SK-N-SH (cell line): ENCODE measurements at regions not wholly inside any gene's neighbourhood (a gene's known extent, or its start where the extent isn't known, plus 50 kb on each side); places are given as distances from the start of the nearest gene placed in this dataset.

Experiments used
- GATA2 ChIP-seq: sonication (generic); formaldehyde crosslinking; IDR thresholded peaks from 2 replicates; pipeline ENCODE4 v1.5.0; 2020; ENCODE audit warnings: mild to moderate bottlenecking, missing genetic modification reagents
- POLR2AphosphoS5 ChIP-seq: IDR thresholded peaks from 2 replicates; pipeline ENCODE4 v1.6.1; 2012; ENCODE audit warnings: low read depth, low read length
- RCOR1 ChIP-seq: fragments of 150-350 bp; IDR thresholded peaks from 2 replicates; pipeline ENCODE4 v1.6.1; 2017; ENCODE audit warnings: antibody characterized with exemption, low read length
- RFX5 ChIP-seq: IDR thresholded peaks from 2 replicates; pipeline ENCODE4 v1.6.1; 2012; ENCODE audit warnings: mild to moderate bottlenecking, improper control_type of control experiment, low read length
- TAF1 ChIP-seq: IDR thresholded peaks from 2 replicates; pipeline ENCODE4 v1.6.1; 2012; ENCODE audit warnings: low read depth, mild to moderate bottlenecking, low read length, moderate library complexity, borderline replicate concordance
- YY1 ChIP-seq: IDR thresholded peaks from 2 replicates; pipeline ENCODE4 v1.4.0; 2012; ENCODE audit warnings: low read depth, mild to moderate bottlenecking
- TF ChIP-seq, protein P1 (sequence below): fragments of 200-600 bp; sonication (generic); IDR thresholded peaks from 2 replicates; pipeline ENCODE4 v1.6.1; 2017; ENCODE audit warnings: antibody characterized with exemption, mild to moderate bottlenecking, moderate library complexity
- TF ChIP-seq, protein P2 (sequence below): fragments of 150-350 bp; IDR thresholded peaks from 2 replicates; pipeline ENCODE4 v1.6.1; 2016; ENCODE audit warnings: mild to moderate bottlenecking, low read depth, low read length

- no peak for TF ChIP-seq POLR2AphosphoS5
- TF ChIP-seq, protein P1, sequence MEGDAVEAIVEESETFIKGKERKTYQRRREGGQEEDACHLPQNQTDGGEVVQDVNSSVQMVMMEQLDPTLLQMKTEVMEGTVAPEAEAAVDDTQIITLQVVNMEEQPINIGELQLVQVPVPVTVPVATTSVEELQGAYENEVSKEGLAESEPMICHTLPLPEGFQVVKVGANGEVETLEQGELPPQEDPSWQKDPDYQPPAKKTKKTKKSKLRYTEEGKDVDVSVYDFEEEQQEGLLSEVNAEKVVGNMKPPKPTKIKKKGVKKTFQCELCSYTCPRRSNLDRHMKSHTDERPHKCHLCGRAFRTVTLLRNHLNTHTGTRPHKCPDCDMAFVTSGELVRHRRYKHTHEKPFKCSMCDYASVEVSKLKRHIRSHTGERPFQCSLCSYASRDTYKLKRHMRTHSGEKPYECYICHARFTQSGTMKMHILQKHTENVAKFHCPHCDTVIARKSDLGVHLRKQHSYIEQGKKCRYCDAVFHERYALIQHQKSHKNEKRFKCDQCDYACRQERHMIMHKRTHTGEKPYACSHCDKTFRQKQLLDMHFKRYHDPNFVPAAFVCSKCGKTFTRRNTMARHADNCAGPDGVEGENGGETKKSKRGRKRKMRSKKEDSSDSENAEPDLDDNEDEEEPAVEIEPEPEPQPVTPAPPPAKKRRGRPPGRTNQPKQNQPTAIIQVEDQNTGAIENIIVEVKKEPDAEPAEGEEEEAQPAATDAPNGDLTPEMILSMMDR = no peak
- no peak for TF ChIP-seq RCOR1
- TF ChIP-seq RFX5 = no peak
- TF ChIP-seq TAF1 = no peak
- no peak for TF ChIP-seq YY1
- TF ChIP-seq GATA2 (CRISPR knock-in tag) = no peak
- TF ChIP-seq, protein P2, sequence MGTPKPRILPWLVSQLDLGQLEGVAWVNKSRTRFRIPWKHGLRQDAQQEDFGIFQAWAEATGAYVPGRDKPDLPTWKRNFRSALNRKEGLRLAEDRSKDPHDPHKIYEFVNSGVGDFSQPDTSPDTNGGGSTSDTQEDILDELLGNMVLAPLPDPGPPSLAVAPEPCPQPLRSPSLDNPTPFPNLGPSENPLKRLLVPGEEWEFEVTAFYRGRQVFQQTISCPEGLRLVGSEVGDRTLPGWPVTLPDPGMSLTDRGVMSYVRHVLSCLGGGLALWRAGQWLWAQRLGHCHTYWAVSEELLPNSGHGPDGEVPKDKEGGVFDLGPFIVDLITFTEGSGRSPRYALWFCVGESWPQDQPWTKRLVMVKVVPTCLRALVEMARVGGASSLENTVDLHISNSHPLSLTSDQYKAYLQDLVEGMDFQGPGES = no peak
Measured at GRCh38 chr18:41501848-41502247, 453.2 kb upstream of the PIK3C3 start.
